GM23248 (cell line): ENCODE measurements at regions not wholly inside any gene's neighbourhood (a gene's known extent, or its start where the extent isn't known, plus 50 kb on each side); places are given as distances from the start of the nearest gene placed in this dataset.

Experiments
- DNase-seq: peaks from one replicate; pipeline ENCODE4 v3.0.0-alpha.2; 2015
- H2AFZ ChIP-seq: fragments of 200-600 bp; sonication (generic); 2 replicates; pipeline ENCODE4 v1.6.1; 2016; ENCODE audit warnings: antibody characterized with exemption
- H3F3A ChIP-seq: fragments of 200-600 bp; sonication (generic); 2 replicates; pipeline ENCODE4 v1.6.1; 2016; ENCODE audit warnings: mild to moderate bottlenecking, antibody characterized with exemption, mixed run types; ENCODE audit not compliant: insufficient read depth
- H3K27ac ChIP-seq: fragments of 200-600 bp; sonication (generic); 2 replicates; pipeline ENCODE4 v1.5.1; 2016; ENCODE audit warnings: mild to moderate bottlenecking
- H3K27me3 ChIP-seq: fragments of 200-600 bp; sonication (generic); replicated peaks from 2 replicates; pipeline ENCODE4 v1.6.1; 2016; ENCODE audit warnings: mild to moderate bottlenecking; ENCODE audit not compliant: insufficient read depth
- H3K36me3 ChIP-seq: fragments of 200-600 bp; sonication (generic); 2 replicates; pipeline ENCODE4 v1.6.1; 2016; ENCODE audit warnings: low read depth, mild to moderate bottlenecking
- H3K4me1 ChIP-seq: fragments of 200-600 bp; sonication (generic); 2 replicates; pipeline ENCODE4 v1.6.1; 2016; ENCODE audit warnings: mild to moderate bottlenecking; ENCODE audit not compliant: insufficient read depth
- H3K4me2 ChIP-seq: fragments of 200-600 bp; sonication (generic); one replicate; pipeline ENCODE4 v1.6.1; 2016; ENCODE audit warnings: mild to moderate bottlenecking; ENCODE audit not compliant: unreplicated experiment
- H3K4me3 ChIP-seq: fragments of 200-600 bp; sonication (generic); 2 replicates; pipeline ENCODE4 v1.5.1; 2016; ENCODE audit warnings: mild to moderate bottlenecking
- H3K79me2 ChIP-seq: fragments of 200-600 bp; sonication (generic); 2 replicates; pipeline ENCODE4 v1.6.1; 2016; ENCODE audit warnings: mild to moderate bottlenecking; ENCODE audit not compliant: insufficient read depth
- H3K9ac ChIP-seq: fragments of 200-600 bp; sonication (generic); 2 replicates; pipeline ENCODE4 v1.6.1; 2016; ENCODE audit warnings: mild to moderate bottlenecking
- H3K9me2 ChIP-seq: fragments of 200-600 bp; sonication (generic); 2 replicates; pipeline ENCODE4 v1.6.1; 2016; ENCODE audit warnings: mixed run types, mild to moderate bottlenecking, moderate library complexity; ENCODE audit not compliant: insufficient read depth
- H3K9me3 ChIP-seq: fragments of 200-600 bp; sonication (generic); one replicate; pipeline ENCODE4 v1.6.1; 2017; ENCODE audit warnings: low read depth
- H4K20me1 ChIP-seq: fragments of 200-600 bp; sonication (generic); 2 replicates; pipeline ENCODE4 v1.6.0; 2016; ENCODE audit not compliant: insufficient read depth
- EZH2 ChIP-seq: fragments of 200-600 bp; sonication (generic); IDR thresholded peaks from 2 replicates; pipeline ENCODE4 v1.6.1; 2018; ENCODE audit warnings: antibody characterized with exemption, mild to moderate bottlenecking; ENCODE audit not compliant: insufficient read depth, poor library complexity, severe bottlenecking
- EZH2phosphoT487 ChIP-seq: fragments of 200-600 bp; sonication (generic); IDR thresholded peaks from 2 replicates; pipeline ENCODE4 v1.6.1; 2018; ENCODE audit warnings: antibody characterized with exemption, moderate library complexity, mild to moderate bottlenecking, low read depth; ENCODE audit not compliant: insufficient read depth
- WGBS, 2 experiments: methylation state at CpG; one replicate each; pipeline ENCODE4 v1.1.6; 2015 to 2017; ENCODE audit warnings: low lambda C conversion rate in 2 of 2, low coverage in 1 of 2; ENCODE audit errors: missing lambda C conversion rate in 2 of 2; 5-methylcytosine and 5-hydroxymethylcytosine counted together
- in situ Hi-C: fragments of 300-500 bp; cut with MboI; formaldehyde crosslinking; loops from 2 replicates; pipeline ENCODE4 v1.15.0; 2020

- Histone ChIP-seq H3K9me3 (no peaks in the 10 kb centered on the region), H3K4me1 (peaks cover 31% of the 10 kb centered on the region), H3K79me2 (no peaks in the 10 kb centered on the region), H3K9me2 (no peaks in the 10 kb centered on the region), H4K20me1 (no peaks in the 10 kb centered on the region), H3K4me3 (no peak overlapping the region), H2AFZ (no peak overlapping the region), H3K36me3 (no peaks in the 10 kb centered on the region), H3K27ac (no peak overlapping the region), H3K4me2 (no peak overlapping the region), H3F3A (peaks cover 13% of the 10 kb centered on the region; the same call in 1 of the 2 replicates), H3K9ac (no peak overlapping the region), H3K27me3 (no peaks in the 10 kb centered on the region)
- TF ChIP-seq EZH2phosphoT487 (no peak), EZH2 (no peak)
- in situ Hi-C loops: no loop called here
- WGBS, 2 experiments: 86 to 87% methylated on average over 5 of the region's 5 CpGs
- DNase-seq: no peak
Observed at GRCh38 chr11:109849946-109850345, 243.2 kb upstream of the ZC3H12C start.

GRCh38 chr11:109851780-109852390 lies 241.3 kb upstream of the ZC3H12C start:
- peaks cover 19% of the 10 kb centered on the region for H3K4me1 ChIP-seq
- 7 to 12% methylated on average over 1 of the region's 1 CpG for WGBS, 2 experiments
- in situ Hi-C loops: no loop called here

GRCh38 chr11:109853156-109853776 lies 239.9 kb upstream of the ZC3H12C start:
- in situ Hi-C loops: no loop called here
- no peak overlapping the region for H3K4me2 ChIP-seq
- H3K9ac ChIP-seq: no peak overlapping the region
- WGBS, 2 experiments: 68 to 72% methylated on average over 5 of the region's 5 CpGs
- H3K36me3 ChIP-seq: no peaks in the 10 kb centered on the region
- H3K9me3 ChIP-seq: no peaks in the 10 kb centered on the region
- H3F3A ChIP-seq: peaks cover 13% of the 10 kb centered on the region; the same call in 1 of the 2 replicates
- H4K20me1 ChIP-seq: no peaks in the 10 kb centered on the region
- H3K4me1 ChIP-seq: peaks cover 19% of the 10 kb centered on the region
- no peaks in the 10 kb centered on the region for H3K79me2 ChIP-seq
- H3K9me2 ChIP-seq: no peaks in the 10 kb centered on the region
- no peak overlapping the region for H3K4me3 ChIP-seq
- H3K27ac ChIP-seq: no peak overlapping the region
- DNase-seq: peak; percentile 76
- no peaks in the 10 kb centered on the region for H3K27me3 ChIP-seq
- H2AFZ ChIP-seq: peak overlapping the region; percentile 22; the same call in 1 of the 2 replicates
- no peak for TF ChIP-seq EZH2phosphoT487
- no peak for TF ChIP-seq EZH2

More at GRCh38 chr11:109851780-109852390, 241.3 kb upstream of the ZC3H12C start:
- H3K4me2 ChIP-seq: no peak overlapping the region
- no peak for TF ChIP-seq EZH2phosphoT487
- TF ChIP-seq EZH2: no peak
- H3K27ac ChIP-seq: no peak overlapping the region
- no peaks in the 10 kb centered on the region for H3K79me2 ChIP-seq
- H3K27me3 ChIP-seq: no peaks in the 10 kb centered on the region
- no peaks in the 10 kb centered on the region for H3K9me2 ChIP-seq
- H3K36me3 ChIP-seq: no peaks in the 10 kb centered on the region
- H3K9me3 ChIP-seq: no peaks in the 10 kb centered on the region
- no peak overlapping the region for H2AFZ ChIP-seq
- peak; percentile 63 for DNase-seq
- peaks cover 13% of the 10 kb centered on the region; the same call in 1 of the 2 replicates for H3F3A ChIP-seq
- no peaks in the 10 kb centered on the region for H4K20me1 ChIP-seq
- H3K9ac ChIP-seq: no peak overlapping the region
- no peak overlapping the region for H3K4me3 ChIP-seq

- Histone ChIP-seq H3K36me3 (no peaks in the 10 kb centered on the region), H2AFZ (no peak overlapping the region), H3K27me3 (no peaks in the 10 kb centered on the region), H3K9me3 (no peaks in the 10 kb centered on the region), H3K9ac (no peak overlapping the region), H3K4me3 (no peak overlapping the region), H3K4me2 (no peak overlapping the region), H3K27ac (no peak overlapping the region), H3K4me1 (peaks cover 30% of the 10 kb centered on the region), H3K79me2 (no peaks in the 10 kb centered on the region), H4K20me1 (no peaks in the 10 kb centered on the region), H3F3A (peaks cover 28% of the 10 kb centered on the region), H3K9me2 (no peaks in the 10 kb centered on the region)
- TF ChIP-seq EZH2phosphoT487: no peak
- no peak for TF ChIP-seq EZH2
- in situ Hi-C loops: no loop called here
- no peak for DNase-seq
Observed at GRCh38 chr11:109854731-109855130, 238.5 kb upstream of the ZC3H12C start.

- Histone ChIP-seq H3K9ac (no peak overlapping the region), H4K20me1 (no peaks in the 10 kb centered on the region), H3F3A (peaks cover 26% of the 10 kb centered on the region), H3K9me3 (no peaks in the 10 kb centered on the region), H3K79me2 (no peaks in the 10 kb centered on the region), H3K27me3 (no peaks in the 10 kb centered on the region), H3K4me1 (peaks cover 26% of the 10 kb centered on the region), H3K9me2 (no peaks in the 10 kb centered on the region), H3K4me2 (no peak overlapping the region), H3K36me3 (no peaks in the 10 kb centered on the region), H3K27ac (no peak overlapping the region), H3K4me3 (no peak overlapping the region), H2AFZ (no peak overlapping the region)
- 13 to 19% methylated on average over 2 of the region's 2 CpGs for WGBS, 2 experiments
- in situ Hi-C loops: no loop called here
- peak; percentile 28 for DNase-seq
- TF ChIP-seq EZH2phosphoT487 (no peak), EZH2 (no peak)
Observed at GRCh38 chr11:109856928-109857327, 236.3 kb upstream of the ZC3H12C start.
